SKM-1 (cell line): ENCODE measurements at regions not wholly inside any gene's neighbourhood (a gene's known extent, or its start where the extent isn't known, plus 50 kb on each side); places are given as distances from the start of the nearest gene placed in this dataset.

ENCODE experiments used
- DNase-seq: peaks from one replicate; lab custom pipeline; 2025; ENCODE audit not compliant: unreplicated experiment; lab: John Stamatoyannopoulos, UW

GRCh38 chr2:42848726-42849290 lies 56.4 kb upstream of the HAAO start:
- no peak for DNase-seq

- no peak for DNase-seq
These were observed 55.9 kb upstream of the HAAO start for GRCh38 chr2:42848265-42848664.

- no peak for DNase-seq
These were observed 55.3 kb upstream of the HAAO start for GRCh38 chr2:42847596-42848151.

GRCh38 chr2:42846932-42847595 lies 54.7 kb upstream of the HAAO start:
- no peak for DNase-seq

GRCh38 chr2:42846026-42846425 lies 53.6 kb upstream of the HAAO start:
- DNase-seq = no peak

- DNase-seq = no peak
These were observed 52.8 kb upstream of the HAAO start for GRCh38 chr2:42844901-42845821.

- DNase-seq = no peak
These were observed 52.0 kb upstream of the HAAO start for GRCh38 chr2:42844366-42844765.

- DNase-seq = no peak
These were observed 51.2 kb upstream of the HAAO start for GRCh38 chr2:42843611-42844010.

GRCh38 chr2:42843131-42843530 lies 50.7 kb upstream of the HAAO start:
- no peak for DNase-seq

- no peak for DNase-seq
These were observed 50.1 kb upstream of the HAAO start for GRCh38 chr2:42842466-42842865.
